Loucy (cell line): ENCODE measurements at regions not wholly inside any gene's neighbourhood (a gene's known extent, or its start where the extent isn't known, plus 50 kb on each side); places are given as distances from the start of the nearest gene placed in this dataset.
"Not testable (repeated sequence)": the region's sequence is repeated elsewhere in the genome, so short reads cannot be mapped to it uniquely, and the experiment has no call there.

ENCODE experiments used
- H2AFZ ChIP-seq: fragments of 200-600 bp; sonication (generic); 2 replicates; pipeline ENCODE4 v1.6.0; 2016; ENCODE audit warnings: antibody characterized with exemption, mild to moderate bottlenecking, low read length, moderate library complexity
- H3F3A ChIP-seq: fragments of 200-600 bp; 2 replicates; pipeline ENCODE4 v1.6.0; 2016; ENCODE audit warnings: antibody characterized with exemption, low read depth, mild to moderate bottlenecking
- H3K27me3 ChIP-seq: fragments of 200-600 bp; sonication (generic); 2 replicates; pipeline ENCODE4 v1.6.1; 2014; ENCODE audit warnings: low read length, mild to moderate bottlenecking; ENCODE audit not compliant: insufficient read depth, poor library complexity, severe bottlenecking
- H3K36me3 ChIP-seq: fragments of 200-600 bp; sonication (generic); 2 replicates; pipeline ENCODE4 v1.6.1; 2016; ENCODE audit warnings: low read length; ENCODE audit not compliant: insufficient read depth
- H3K4me1 ChIP-seq: fragments of 200-600 bp; sonication (generic); 2 replicates; pipeline ENCODE4 v1.5.1; 2014; ENCODE audit warnings: low read length, mild to moderate bottlenecking; ENCODE audit not compliant: insufficient read depth, poor library complexity, severe bottlenecking
- H3K4me2 ChIP-seq: fragments of 200-600 bp; sonication (generic); 2 replicates; pipeline ENCODE4 v1.6.0; 2014; ENCODE audit warnings: antibody characterized with exemption, low read length, low read depth, mild to moderate bottlenecking; ENCODE audit not compliant: poor library complexity, severe bottlenecking
- H3K4me3 ChIP-seq: fragments of 200-600 bp; sonication (generic); 2 replicates; pipeline ENCODE4 v1.5.1; 2014; ENCODE audit warnings: low read length, mild to moderate bottlenecking, mixed read lengths; ENCODE audit not compliant: poor library complexity, severe bottlenecking
- H3K79me2 ChIP-seq: fragments of 200-600 bp; sonication (generic); 2 replicates; pipeline ENCODE4 v1.6.1; 2014; ENCODE audit warnings: low read length; ENCODE audit not compliant: insufficient read depth
- H3K9ac ChIP-seq: fragments of 200-600 bp; sonication (generic); 2 replicates; pipeline ENCODE4 v1.6.0; 2014; ENCODE audit warnings: mild to moderate bottlenecking, low read depth, low read length, moderate library complexity; ENCODE audit not compliant: poor library complexity, severe bottlenecking
- H3K9me2 ChIP-seq: fragments of 200-600 bp; sonication (generic); replicated peaks from 2 replicates; pipeline ENCODE4 v1.6.1; 2016; ENCODE audit warnings: low read depth, low read length, mixed read lengths
- H3K9me3 ChIP-seq: fragments of 200-600 bp; sonication (generic); 2 replicates; pipeline ENCODE4 v1.6.1; 2014; ENCODE audit warnings: mild to moderate bottlenecking, antibody characterized with exemption, low read length, low read depth; ENCODE audit not compliant: insufficient read depth
- H4K20me1 ChIP-seq: fragments of 200-600 bp; sonication (generic); 2 replicates; pipeline ENCODE4 v1.6.0; 2014; ENCODE audit warnings: antibody characterized with exemption, low read length, mild to moderate bottlenecking; ENCODE audit not compliant: insufficient read depth, poor library complexity, severe bottlenecking
- EZH2phosphoT487 ChIP-seq: fragments of 200-600 bp; IDR thresholded peaks from 2 replicates; pipeline ENCODE4 v1.6.1; 2018; ENCODE audit warnings: antibody characterized with exemption, mild to moderate bottlenecking, moderate library complexity, borderline replicate concordance
- TF ChIP-seq, protein P1 (sequence below): fragments of 200-600 bp; sonication (generic); conservative IDR thresholded peaks from 2 replicates; pipeline ENCODE4 v1.5.1; 2014; ENCODE audit warnings: mild to moderate bottlenecking, antibody characterized with exemption, low read length

DNA sequence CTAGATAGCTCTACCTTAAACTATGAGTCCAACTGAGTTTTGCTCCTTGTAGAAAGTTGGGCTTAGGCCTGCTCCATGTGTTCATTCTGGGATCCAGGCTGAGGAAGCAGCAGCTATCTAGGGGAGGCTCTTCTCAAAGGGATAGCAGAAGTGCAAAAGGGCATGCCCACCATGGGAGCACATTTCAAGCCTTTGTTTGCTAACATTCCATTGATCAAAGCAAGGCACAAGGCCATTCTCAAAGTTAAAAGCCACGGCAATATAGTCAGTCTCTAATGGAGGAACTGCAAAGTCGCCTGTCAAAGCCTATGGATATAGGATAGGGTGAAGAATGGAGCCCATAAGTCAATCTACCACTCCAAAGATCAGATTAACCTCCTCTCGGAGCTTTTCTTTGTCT, 488.1 kb upstream of the ARX start:
- Histone ChIP-seq H2AFZ (no peak overlapping the region), H3K9ac (no peak overlapping the region), H3K4me2 (no peak overlapping the region), H3K79me2 (no peaks in the 10 kb centered on the region), H3K27me3 (no peaks in the 10 kb centered on the region), H3K9me3 (no peaks in the 10 kb centered on the region), H3F3A (no peaks in the 10 kb centered on the region), H3K4me3 (no peak overlapping the region), H3K9me2 (no peaks in the 10 kb centered on the region), H3K36me3 (no peaks in the 10 kb centered on the region), H3K4me1 (no peaks in the 10 kb centered on the region), H4K20me1 (no peaks in the 10 kb centered on the region)
- TF ChIP-seq, protein P1, sequence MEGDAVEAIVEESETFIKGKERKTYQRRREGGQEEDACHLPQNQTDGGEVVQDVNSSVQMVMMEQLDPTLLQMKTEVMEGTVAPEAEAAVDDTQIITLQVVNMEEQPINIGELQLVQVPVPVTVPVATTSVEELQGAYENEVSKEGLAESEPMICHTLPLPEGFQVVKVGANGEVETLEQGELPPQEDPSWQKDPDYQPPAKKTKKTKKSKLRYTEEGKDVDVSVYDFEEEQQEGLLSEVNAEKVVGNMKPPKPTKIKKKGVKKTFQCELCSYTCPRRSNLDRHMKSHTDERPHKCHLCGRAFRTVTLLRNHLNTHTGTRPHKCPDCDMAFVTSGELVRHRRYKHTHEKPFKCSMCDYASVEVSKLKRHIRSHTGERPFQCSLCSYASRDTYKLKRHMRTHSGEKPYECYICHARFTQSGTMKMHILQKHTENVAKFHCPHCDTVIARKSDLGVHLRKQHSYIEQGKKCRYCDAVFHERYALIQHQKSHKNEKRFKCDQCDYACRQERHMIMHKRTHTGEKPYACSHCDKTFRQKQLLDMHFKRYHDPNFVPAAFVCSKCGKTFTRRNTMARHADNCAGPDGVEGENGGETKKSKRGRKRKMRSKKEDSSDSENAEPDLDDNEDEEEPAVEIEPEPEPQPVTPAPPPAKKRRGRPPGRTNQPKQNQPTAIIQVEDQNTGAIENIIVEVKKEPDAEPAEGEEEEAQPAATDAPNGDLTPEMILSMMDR, result no peak
- no peak for TF ChIP-seq EZH2phosphoT487

DNA sequence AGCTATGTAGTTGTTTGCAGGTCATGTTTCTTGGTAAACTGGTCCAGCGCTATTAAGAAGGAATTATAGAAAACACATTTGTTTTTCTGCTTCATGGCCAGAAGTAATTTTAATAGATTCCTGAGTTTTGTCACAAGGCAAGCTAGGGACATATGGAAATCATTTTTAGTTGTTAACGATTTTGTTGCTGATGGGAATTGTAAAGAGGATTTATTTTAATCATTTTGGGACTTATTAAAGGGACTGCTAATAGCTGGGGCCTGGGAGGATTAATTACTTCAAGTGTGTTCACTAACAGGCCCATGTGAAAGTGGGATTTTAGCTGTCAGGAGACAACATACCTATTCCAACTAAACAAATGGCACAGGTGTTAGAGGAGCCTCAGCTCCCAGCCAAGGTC, 492.0 kb upstream of the ARX start:
- Histone ChIP-seq H3F3A (no peaks in the 10 kb centered on the region), H3K36me3 (no peaks in the 10 kb centered on the region), H3K4me2 (no peak overlapping the region), H2AFZ (no peak overlapping the region), H3K4me1 (no peaks in the 10 kb centered on the region), H3K4me3 (no peak overlapping the region), H4K20me1 (no peaks in the 10 kb centered on the region), H3K79me2 (no peaks in the 10 kb centered on the region), H3K9me3 (no peaks in the 10 kb centered on the region), H3K9ac (no peak overlapping the region), H3K9me2 (no peaks in the 10 kb centered on the region), H3K27me3 (no peaks in the 10 kb centered on the region)
- TF ChIP-seq, protein P1, result no peak
- TF ChIP-seq EZH2phosphoT487, result no peak

DNA sequence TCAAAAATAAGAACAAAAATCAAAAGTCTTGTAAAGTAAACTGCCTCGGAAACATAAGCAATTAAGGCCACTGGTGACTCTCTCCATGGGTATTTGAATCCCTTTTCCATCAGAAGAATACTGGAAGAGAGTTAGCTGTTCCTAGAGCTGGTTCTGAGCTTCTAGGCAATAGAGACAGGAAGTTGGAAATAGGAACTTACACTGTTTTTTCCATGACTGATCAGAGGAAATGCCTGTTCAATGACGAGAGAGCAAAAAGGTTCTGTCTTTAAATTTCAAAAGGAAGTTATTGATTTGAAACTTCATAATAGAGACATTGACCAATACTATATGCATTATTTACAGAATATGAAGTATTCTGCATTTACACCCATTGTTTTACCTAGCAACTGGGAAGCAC, 503.5 kb upstream of the ARX start:
- no peaks in the 10 kb centered on the region for H3K4me1 ChIP-seq
- H3K9me2 ChIP-seq, result no peaks in the 10 kb centered on the region
- H3K36me3 ChIP-seq, result no peaks in the 10 kb centered on the region
- no peak overlapping the region for H3K4me2 ChIP-seq
- no peaks in the 10 kb centered on the region for H3K27me3 ChIP-seq
- H3K79me2 ChIP-seq, result no peaks in the 10 kb centered on the region
- no peaks in the 10 kb centered on the region for H3F3A ChIP-seq
- H3K9ac ChIP-seq, result no peak overlapping the region
- no peak for TF ChIP-seq EZH2phosphoT487
- TF ChIP-seq, protein P1, result no peak
- H4K20me1 ChIP-seq, result no peaks in the 10 kb centered on the region
- H3K9me3 ChIP-seq, result no peaks in the 10 kb centered on the region
- H2AFZ ChIP-seq, result no peak overlapping the region
- no peak overlapping the region for H3K4me3 ChIP-seq

DNA sequence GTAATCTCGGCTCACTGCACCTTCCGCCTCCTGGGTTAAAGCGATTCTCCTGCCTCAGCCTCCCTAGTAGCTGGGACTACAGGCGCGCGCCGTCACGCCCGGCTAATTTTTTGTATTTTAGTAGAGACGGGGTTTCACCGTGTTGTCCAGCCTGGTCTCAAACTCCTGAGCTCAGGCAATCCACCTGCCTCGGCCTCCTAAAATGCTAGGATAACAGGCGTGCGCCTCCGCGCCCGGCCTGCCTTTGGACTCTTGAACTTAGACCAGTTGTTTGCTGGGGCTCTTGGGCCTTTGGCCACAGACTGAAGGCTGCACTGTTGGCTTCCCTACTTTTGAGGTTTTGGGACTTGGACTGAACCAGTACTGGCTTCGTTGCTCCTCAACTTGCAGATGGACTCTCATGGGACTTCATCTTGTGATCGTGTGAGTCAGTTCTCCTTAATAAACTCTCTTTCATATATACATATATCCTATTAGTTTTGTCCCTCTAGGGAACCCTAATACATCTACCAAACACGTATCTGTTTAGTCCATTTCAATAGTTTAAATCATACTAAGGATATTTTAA, 506.8 kb upstream of the ARX start:
- H3K9me2 ChIP-seq, H3K9me3 ChIP-seq, H3K79me2 ChIP-seq, H3K27me3 ChIP-seq, H3K9ac ChIP-seq, H3K36me3 ChIP-seq, H3F3A ChIP-seq, H3K4me1 ChIP-seq, H3K4me3 ChIP-seq, H2AFZ ChIP-seq, H4K20me1 ChIP-seq, H3K4me2 ChIP-seq: not testable (repeated sequence)
